Tibial nerve (tissue), 3 donors: ENCODE measurements at regions not wholly inside any gene's neighbourhood (a gene's known extent, or its start where the extent isn't known, plus 50 kb on each side); places are given as distances from the start of the nearest gene placed in this dataset.
"Not testable (repeated sequence)": the region's sequence is repeated elsewhere in the genome, so short reads cannot be mapped to it uniquely, and the experiment has no call there.

Experiments used
- POLR2A ChIP-seq, 2 donors: fragments of 450-650 bp; IDR thresholded peaks; one replicate each; pipeline ENCODE4 v1.6.1; 2017; ENCODE audit warnings: antibody characterized with exemption in 2 of 2, mild to moderate bottlenecking in 2 of 2, moderate library complexity in 2 of 2
- TF ChIP-seq, protein P1 (sequence below), 5 experiments: fragments of 200-600 bp in 3 of 5; fragments of 450-650 bp in 2 of 5; sonication (generic) in 3 of 5; IDR thresholded peaks; one replicate each; pipeline ENCODE4 v1.5.1; 2016 to 2019; ENCODE audit warnings: antibody characterized with exemption in 5 of 5, mild to moderate bottlenecking in 3 of 5, moderate library complexity in 2 of 5

DNA sequence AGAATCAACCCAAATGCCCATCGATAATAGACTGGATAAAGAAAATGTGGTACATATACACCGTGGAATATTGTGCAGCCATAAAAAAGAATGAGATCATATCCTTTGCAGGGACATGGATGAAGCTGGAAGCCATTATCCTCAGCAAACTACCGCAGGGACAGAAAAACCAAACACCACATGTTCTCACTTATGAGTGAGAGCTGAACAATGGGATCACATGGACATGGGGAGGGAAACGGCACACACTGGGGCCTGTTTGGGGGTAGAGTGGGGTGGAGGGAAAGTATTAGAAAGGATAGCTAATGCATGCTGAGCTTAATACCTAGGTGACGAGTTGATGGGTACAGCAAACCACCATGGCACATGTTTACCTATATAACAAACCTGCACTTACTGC is 217.5 kb downstream of the TOMM20 start:
- TF ChIP-seq, protein P1, sequence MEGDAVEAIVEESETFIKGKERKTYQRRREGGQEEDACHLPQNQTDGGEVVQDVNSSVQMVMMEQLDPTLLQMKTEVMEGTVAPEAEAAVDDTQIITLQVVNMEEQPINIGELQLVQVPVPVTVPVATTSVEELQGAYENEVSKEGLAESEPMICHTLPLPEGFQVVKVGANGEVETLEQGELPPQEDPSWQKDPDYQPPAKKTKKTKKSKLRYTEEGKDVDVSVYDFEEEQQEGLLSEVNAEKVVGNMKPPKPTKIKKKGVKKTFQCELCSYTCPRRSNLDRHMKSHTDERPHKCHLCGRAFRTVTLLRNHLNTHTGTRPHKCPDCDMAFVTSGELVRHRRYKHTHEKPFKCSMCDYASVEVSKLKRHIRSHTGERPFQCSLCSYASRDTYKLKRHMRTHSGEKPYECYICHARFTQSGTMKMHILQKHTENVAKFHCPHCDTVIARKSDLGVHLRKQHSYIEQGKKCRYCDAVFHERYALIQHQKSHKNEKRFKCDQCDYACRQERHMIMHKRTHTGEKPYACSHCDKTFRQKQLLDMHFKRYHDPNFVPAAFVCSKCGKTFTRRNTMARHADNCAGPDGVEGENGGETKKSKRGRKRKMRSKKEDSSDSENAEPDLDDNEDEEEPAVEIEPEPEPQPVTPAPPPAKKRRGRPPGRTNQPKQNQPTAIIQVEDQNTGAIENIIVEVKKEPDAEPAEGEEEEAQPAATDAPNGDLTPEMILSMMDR (IDR thresholded peaks at IDR 0.05), result not testable (repeated sequence)
- not testable (repeated sequence) for TF ChIP-seq POLR2A (IDR thresholded peaks at IDR 0.05)
